GM21367 (cell line): ENCODE measurements at regions not wholly inside any gene's neighbourhood (a gene's known extent, or its start where the extent isn't known, plus 50 kb on each side); places are given as distances from the start of the nearest gene placed in this dataset.
"Not testable (repeated sequence)": the region's sequence is repeated elsewhere in the genome, so short reads cannot be mapped to it uniquely, and the experiment has no call there.

Experiments used
- ATAC-seq: cut with Tn5 transposase; IDR thresholded peaks from one replicate; pipeline ENCODE4 v1.9.1; 2021; ENCODE audit not compliant: unreplicated experiment

DNA sequence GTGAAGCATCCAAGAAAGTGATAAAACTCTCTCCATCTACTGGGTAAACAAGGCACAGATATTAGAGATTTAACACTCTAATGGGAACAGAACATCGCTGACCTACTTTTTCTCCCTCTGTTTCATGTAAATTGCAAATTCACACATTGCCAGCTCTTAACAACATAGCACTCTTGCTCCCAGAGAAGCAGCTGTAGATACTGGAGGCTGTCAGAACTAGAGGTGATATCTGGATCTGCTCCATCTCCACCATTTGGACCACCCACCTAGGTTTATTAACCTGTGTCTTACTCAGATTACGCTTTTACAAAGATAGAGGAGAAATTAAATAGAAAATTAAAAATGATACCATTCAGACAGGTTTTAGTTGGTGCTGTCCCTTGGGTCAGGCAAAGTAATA, 289.1 kb upstream of the CRBN start:
- no peak for ATAC-seq

DNA sequence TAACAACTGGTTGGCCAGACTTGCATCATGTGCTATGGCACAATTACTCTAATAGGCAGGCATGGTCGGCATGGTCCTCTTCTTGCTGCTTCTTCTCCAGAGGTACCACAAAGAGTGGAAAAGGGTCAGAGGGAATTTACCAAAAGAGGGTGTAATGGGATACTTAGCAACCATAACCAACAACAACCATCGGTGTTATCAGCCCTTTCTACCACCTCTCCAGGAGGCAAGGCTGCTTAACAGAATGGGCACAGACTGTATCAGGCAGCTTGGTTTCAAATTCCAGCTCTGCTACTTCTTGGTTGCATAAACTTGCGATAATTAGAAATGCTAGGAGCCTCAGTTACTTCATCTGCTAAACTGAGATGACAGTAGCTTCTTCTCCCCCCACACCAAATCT, 284.6 kb upstream of the CRBN start:
- no peak for ATAC-seq

DNA sequence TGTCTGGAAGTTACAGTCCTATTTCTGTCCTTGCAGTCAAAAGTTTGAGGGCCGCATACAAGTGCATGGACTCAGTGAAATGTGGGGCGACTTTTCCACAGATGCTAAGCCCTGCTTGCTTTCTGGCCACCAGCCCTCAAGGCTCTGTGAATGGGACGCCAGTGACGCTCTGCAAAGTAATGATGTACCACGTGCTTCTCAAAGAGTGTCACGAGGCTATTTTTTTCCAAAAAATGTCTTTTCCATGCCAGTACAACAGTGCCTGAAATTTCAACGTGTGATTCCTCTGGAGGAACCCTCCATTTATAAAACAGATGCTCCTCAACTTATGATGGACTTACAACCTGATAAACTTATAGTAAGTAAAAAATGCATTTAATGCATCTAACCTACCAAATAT, 281.8 kb upstream of the CRBN start:
- ATAC-seq, result no peak

DNA sequence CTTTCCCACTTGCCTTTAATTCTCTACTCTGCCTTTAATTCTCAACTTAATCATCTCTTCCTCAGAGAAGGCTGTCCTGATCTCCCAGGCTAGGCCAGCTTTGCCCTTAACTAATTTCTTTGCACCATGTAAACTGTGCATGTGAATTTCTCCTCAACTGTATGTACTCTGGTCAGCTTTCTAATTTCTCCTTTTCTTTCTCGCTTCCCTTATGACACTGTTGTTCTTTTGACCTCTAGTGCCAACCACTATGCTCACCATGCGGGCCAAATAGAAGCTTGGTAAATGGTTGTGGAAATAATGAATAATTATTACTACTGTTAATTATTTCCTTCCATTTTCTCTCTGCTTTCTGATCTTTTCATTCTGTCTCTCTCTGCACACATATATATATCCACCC, 269.0 kb upstream of the CRBN start:
- no peak for ATAC-seq

DNA sequence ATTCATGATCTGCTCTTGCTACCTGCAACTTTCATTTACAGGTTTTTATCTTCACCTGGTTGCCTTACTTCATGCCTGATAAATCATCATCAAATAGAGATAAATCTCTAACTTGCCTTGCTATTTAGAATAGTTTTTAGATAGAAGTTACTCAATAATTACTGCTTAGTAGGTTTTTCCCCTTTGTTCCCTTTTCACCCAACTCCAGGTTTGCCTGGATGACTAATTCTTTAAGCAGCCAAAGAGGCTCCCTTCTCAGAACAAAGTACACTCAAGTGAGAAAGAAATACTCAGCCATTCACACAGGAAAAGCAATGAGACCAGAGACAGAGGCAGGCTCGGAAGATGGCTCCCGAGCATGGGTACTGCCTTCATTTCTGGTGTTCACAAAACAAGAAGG, 268.1 kb upstream of the CRBN start:
- ATAC-seq, result no peak

DNA sequence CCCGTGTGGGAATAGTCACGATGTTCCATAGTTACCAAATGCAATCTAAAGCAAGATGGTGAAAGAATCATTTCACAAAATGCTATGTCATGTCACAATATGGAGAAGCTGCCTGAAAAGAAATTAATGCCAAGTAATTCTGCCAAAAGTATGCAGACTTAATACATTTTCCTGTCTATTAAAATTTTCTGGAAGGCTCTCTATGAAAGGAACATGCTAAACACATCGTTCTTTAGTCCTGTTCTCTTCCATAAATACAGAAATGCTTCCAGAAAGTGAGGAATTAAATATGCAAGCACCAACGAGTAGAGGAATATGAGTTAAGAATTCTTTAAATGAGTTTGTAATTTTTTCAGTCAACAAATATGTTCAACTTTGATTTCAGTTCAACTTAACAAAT, 266.8 kb upstream of the CRBN start:
- ATAC-seq, result no peak

DNA sequence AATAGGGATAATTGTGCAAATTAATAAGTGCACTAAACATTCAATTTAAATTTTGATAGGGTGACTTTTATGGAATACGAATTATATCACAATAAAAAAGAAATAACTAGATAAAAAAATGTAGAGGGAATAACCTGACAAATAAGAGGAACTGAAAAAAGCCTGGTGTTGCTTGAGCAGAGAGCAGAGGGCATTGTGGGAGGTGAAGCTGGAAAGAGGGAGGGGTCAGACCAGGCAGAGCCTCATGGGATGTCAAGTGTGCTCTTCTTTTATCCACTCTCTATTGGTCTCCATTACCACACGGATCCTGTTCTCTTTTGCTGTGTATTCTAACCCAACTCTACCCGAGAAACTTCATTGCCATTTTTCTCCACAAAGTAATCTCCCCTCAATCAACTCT, 264.0 kb upstream of the CRBN start:
- no peak for ATAC-seq

DNA sequence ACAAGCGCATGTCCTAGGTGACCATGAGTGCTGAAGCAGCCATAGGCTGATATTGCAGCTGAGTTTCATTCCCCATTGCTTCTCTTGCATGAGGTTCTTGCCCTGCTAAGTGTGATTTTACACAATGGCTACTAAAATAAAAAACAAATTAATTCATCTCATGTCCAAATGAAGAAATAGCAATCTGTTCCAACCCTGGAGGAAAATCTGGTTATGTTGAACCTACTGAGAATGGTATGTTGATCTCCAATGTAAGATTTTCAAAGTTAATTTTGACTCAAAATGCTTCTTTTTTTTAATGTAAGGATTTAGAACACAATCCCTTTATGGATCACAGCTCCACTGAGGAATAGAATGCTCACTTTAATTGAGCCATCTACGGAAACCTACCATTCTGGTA, 254.2 kb upstream of the CRBN start:
- no peak for ATAC-seq

DNA sequence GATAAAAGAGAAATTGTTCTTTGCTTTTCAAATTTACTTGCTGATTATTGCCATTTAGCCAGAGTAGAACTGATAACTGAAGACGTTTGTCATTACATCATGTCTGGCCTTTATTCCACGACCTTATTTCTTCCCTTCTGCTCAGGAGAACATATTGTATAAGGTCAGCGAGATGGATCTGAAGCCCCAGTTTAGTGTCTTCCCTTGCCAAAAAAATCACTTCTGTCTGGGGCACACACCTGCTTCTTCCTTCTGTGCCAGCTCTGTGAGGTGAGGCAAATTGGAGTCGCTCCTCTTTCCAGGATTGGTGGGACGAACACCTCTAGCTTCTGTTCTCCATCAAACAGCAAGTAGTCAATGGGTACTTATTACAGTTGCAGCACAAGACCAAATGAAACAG, 250.3 kb upstream of the CRBN start:
- no peak for ATAC-seq

DNA sequence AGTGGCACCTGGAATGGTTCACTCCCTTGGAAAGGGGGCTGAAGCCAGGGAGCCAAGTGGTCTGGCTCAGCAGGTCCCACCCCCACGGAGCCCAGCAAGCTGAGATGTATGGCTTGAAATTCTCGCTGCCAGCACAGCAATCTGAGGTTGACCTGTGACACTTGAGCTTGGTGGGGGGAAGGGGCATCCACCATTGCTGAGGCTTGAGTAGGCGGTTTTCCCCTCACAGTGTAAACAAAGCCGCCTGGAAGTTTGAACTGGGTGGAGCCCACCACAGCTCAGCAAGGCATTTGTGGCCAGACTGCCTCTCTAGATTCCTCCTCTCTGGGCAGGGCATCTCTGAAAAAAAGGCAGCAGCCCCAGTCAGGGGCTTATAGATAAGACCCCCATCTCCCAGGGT, 228.2 kb upstream of the CRBN start:
- ATAC-seq, result not testable (repeated sequence)

DNA sequence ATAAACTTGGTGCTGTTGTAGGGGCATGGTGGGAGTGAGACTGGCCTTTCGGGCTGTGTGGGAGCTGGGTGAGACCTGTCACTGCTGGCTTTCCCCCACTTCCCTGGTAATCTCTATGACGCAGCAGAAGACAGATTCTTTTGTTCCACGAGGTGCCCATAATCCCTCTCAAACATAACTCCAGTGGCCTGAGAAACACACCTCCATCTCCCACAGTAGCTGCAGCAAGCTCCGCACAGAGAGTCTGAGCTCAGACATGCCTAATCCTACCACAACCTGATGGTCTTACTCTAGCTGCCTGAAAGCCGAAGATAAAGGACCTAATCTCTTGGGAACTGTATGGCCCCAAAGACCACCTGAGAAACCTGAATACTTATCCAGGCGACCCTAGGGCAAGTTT, 225.6 kb upstream of the CRBN start:
- no peak for ATAC-seq

DNA sequence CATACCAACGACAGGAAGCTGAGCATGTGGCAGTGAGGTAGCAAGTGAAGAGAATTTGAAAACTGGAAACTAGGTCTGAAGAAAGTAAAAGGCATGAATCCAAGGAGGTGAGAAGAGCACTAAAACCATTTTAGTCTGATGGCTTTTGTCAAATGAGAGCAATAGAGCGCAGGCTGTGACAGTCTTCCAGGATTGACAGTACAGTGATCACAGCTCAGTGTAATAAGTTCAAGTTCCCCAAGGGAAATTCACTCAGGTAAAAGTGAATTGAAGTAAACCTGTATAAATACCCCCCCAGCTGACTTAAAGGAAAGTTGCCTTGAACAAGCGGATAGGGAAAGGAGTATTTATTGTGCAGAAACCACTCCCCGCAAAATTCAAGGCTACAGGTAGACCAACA, 224.2 kb upstream of the CRBN start:
- no peak for ATAC-seq

DNA sequence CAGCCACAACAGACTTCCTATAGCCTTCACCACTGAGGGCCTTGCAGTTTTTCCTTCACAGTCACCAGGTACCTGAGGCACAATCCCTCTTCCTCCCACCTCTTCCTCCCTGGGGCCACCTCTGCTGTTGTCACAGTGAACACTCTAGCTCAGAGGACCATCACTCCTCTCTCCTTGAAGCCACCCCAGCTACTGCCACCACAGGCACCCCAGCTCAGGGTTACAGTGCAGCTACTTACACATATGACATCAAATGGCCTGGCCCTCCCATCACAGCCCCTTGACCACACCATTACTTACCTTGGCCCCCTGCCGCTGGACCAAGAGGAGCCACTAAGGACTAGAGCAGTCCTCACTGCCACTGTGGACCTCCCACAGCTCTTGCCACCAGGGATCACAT, 213.5 kb upstream of the CRBN start:
- ATAC-seq, result no peak

DNA sequence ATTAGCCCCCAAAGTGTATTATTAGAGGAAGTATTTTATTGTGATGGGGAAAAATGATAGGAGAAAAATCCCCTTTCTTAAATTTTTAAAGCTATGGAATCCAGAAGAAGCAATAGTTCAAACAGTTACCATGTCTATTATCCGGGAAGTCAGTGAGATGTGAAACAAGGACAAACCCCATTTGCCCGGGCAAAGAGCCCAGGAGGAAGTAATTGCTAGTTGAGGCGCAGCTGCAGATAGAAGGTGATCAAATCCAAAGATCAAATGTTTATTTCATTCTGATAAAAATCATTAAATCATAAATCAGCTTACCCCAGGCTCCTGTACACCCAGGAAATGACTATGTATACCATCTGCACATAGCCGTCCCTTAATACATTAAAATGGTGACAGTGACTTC, 204.0 kb upstream of the CRBN start:
- no peak for ATAC-seq

DNA sequence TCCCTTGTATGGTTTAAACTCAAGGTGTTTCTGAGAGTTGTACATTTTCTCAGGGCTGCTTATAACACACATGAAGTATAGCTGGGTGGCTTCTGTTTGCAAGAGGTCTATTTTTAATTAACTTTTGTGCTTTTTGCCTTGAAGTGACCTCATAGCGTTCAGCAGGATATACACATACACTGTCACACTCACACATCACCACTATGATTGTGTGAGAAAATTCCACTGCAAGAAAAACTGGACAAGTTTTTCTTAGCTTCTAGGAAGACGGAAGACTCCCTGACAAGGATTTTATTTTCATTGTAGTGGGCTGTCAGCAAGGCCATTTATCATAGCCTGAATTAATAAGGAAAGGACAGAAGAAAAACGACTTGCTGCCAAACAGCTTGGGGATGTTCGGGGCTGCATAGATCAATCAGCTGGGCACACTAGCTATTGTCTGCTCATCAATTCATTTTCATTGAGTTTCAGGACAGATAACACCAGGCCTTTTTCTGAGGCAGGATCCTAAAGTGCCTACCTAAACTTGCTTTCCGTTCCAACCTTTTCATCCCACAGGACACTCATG, 192.8 kb upstream of the CRBN start:
- no peak for ATAC-seq

DNA sequence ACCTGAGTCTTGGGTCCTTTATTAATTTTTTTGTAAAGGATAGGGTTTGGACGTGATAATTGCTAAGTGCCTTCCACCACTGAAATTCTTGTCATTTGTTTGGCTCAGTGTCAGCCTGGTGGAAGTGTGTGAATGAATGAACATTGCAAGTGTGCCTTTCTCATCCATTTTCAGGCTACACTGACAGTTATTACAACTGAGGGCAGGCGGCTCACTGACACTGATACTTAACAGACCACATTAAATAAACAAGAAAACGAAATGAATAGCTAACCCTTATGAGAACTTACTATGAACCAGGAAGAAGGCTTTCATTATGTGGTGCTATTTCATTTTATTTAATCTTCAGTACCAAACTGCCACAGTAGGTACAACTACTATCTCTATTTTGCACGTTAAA, 188.8 kb upstream of the CRBN start:
- ATAC-seq, result no peak

DNA sequence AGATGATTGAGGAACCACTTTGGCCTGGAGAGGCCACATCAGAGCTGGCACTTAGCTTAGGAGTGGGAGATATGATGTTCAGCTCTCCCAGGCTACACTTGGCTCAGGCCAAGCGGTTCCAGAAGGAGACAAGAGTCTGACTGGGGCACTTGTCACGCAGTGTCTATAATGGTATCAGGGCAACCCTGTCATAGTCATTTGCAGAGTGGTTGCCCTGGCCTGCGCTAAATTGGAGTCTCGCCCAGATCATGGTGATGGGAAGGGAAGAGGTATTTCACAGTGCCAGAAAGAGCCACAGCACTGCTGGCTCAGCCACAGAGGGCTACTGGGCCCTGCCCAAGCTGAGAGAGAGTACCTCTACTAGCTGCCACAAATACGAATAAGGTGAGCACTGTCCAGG, 186.9 kb upstream of the CRBN start:
- ATAC-seq, result no peak

DNA sequence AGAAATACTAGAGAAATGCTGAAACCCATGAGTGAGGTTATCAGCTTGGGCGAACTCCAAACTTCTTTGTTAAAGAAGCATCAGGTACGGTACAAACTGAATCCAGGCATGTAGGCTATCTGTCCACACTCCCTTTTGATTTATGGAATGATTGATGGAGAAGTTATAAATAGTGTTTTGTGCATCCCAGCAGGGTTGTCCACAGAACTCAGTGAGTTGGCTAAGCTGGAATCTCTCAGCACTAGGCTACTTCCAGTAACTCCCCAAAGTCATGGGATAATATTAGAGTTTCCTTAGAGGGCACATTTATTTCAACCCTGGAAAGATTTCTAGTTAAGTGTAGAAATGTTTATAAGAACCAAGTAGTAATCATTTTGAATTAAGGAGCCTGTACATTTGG, 186.2 kb upstream of the CRBN start:
- no peak for ATAC-seq

DNA sequence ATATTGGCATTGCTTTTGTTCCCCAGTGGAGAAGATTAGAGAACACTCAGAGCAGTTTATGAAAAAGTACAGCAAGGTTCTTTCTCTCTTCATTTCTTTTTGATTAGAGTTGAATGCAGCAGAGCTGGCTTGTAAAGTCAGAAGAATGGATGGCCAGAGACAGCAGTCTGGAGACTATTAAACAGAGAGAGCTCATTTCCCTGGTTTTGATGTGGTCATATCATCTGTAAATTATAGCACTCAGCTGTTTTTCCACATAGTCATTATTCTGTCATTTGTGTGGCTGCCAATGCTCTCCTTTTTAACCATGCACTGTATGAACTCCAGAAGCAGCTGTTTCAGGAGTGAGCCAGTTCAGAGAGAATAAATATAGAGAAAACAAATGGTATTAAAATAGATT, 177.4 kb upstream of the CRBN start:
- ATAC-seq, result no peak

DNA sequence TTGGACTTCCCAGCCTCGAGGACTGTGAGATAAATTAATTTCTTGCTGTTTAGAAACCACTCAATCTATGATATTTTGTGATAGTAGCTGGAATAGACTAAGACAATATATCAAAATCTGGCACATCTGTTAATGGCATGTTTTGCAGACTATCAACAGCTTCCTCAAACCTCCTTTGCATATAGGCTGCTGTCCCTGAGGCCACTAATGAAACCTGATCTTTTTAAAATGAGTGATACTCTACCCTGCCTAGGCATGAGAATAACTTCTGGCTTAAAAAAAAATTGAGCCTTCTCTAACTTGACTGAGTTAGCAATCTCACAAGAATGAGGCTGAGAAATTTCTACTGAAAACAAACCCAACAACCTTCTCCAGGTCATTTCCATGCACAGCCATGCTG, 176.0 kb upstream of the CRBN start:
- no peak for ATAC-seq

DNA sequence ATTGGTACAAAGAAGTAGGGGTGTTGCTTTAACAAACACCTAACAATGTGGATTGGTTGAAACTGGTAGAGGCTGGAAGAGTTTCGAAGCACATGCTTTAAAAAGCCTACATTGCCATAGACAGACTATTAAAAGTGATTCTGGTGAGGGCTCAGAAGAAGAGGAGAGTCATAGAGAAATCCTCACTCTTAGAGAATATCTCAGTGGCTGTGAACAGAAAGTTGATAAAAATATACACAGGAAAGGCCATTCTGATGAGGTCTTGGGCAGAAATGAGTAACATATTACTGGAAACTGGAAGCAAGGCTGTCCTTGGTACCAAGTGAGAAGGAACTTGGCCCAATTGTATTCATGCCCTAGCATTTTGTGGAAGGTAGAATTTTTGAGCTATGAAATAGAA, 173.7 kb upstream of the CRBN start:
- peak; percentile 77 for ATAC-seq

DNA sequence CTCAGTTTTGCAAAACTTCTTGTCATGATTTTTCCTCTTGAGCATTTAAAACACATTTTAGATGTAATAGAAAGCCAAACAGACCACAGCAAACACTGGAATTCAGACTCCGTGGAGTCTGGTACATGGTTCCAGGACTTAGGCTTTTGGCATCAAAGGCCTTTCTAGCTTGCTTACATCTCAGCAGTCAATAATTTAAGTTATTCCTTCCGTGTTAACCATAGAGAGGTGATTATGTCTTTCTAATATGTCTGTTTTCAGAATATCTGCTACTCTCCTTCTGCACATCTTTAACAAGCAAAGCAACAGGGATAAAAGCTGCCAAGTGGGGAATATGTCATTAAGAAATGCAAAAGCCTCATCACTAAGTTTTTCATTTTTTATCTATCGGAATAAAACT, 171.7 kb upstream of the CRBN start:
- no peak for ATAC-seq

DNA sequence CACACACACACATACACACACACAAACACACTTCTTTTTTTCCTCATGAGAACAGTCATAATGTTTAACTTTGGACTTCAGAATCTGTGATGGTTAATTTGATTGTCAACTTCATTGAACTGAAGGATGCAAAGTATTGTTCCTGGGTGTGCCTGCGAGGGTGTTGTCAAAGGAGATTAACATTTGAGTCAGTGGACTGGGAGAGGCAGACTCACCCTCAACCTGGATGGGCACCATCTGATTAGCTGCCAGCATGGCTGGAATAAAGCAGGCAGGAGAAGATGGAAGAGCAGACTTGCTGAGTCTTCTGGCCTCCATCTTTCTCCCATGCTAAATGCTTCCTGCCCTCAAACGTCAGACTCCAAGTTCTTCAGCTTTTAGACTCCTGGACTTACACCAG, 167.6 kb upstream of the CRBN start:
- ATAC-seq, result not testable (repeated sequence)

DNA sequence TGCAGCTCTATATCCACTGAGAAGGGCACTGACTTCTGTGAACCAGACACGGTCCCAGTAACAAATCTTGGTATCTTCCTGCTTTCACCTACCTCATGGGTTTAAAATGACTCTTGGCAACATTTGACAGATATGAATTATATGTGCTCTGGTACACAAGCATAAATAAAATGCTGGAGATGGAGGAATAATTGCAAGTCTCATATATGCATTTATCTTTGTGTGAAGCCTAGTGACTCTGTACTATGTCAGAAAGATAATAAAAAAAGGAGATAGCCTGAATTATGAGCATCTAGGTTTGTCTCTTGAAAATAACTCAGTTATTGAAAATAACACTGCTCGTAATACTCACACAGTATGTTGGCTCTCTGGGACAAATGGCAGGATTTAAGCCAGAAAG, 167.1 kb upstream of the CRBN start:
- ATAC-seq, result no peak
